SH-SY5Y (cell line): ENCODE measurements at regions not wholly inside any gene's neighbourhood (a gene's known extent, or its start where the extent isn't known, plus 50 kb on each side); places are given as distances from the start of the nearest gene placed in this dataset.

ENCODE experiments used
- GATA2 ChIP-seq: IDR thresholded peaks from 2 replicates; pipeline ENCODE4 v1.6.1; 2011; ENCODE audit warnings: mild to moderate bottlenecking, low read depth, low read length
- GATA3 ChIP-seq: IDR thresholded peaks from 2 replicates; pipeline ENCODE4 v1.6.1; 2011; ENCODE audit warnings: low read depth, mild to moderate bottlenecking, low read length, moderate library complexity

- TF ChIP-seq GATA2: no peak
- TF ChIP-seq GATA3: no peak
Observed at GRCh38 chr14:98612434-98613200, 659.4 kb downstream of the BCL11B start.

DNA sequence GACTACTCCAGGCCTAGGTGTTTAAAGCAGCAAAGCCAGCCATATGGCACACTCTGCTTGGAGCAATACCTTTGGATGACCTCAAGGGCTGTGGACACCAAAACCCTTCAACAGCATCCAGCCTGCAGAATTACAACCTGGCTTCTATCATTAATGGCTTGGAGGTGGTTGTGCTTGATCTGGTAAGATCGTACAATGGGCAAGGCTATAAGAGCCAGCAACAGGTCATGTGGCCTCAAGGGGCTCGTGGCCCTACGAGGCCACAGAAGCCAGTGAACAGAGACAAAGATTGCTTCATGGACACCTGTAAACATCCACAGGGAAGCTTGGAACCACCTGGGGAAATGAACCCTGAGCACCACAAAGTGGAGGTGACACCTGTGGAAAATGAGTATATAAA is 657.3 kb downstream of the BCL11B start:
- no peak for TF ChIP-seq GATA3
- TF ChIP-seq GATA2: no peak

- TF ChIP-seq GATA2 (no peak), GATA3 (no peak)
Observed at GRCh38 chr14:98622208-98623051, 649.6 kb downstream of the BCL11B start.

- TF ChIP-seq GATA2: no peak
- TF ChIP-seq GATA3: no peak
Observed at GRCh38 chr14:98623788-98624415, 648.1 kb downstream of the BCL11B start.

DNA sequence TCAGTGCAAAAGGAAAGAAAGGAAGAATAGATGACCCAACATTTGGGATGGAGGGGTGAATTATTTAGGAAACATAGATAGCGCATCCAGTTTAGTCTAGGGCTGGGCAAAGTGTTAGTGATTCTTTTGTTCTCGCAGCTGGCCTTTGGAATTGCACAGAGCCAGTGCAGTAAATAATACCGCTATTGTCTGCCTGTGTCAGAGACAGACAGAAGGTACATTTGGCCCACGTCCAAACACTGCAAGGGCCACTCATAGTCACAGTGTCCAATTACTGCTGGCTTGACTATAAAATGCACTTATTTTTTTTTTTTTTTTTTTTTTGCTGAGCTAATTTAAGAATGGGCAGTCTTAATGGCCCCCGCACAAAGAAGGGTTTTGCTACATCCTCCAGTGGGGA is 638.6 kb downstream of the BCL11B start:
- TF ChIP-seq GATA3 (no peak), GATA2 (no peak)

- TF ChIP-seq GATA2 (no peak), GATA3 (no peak)
Observed at GRCh38 chr14:98634043-98634820, 637.8 kb downstream of the BCL11B start.

GRCh38 chr14:98638366-98638765 is 633.6 kb downstream of the BCL11B start:
- no peak for TF ChIP-seq GATA3
- no peak for TF ChIP-seq GATA2

- TF ChIP-seq GATA3 (no peak), GATA2 (no peak)
Observed at GRCh38 chr14:98647754-98648153, 624.2 kb downstream of the BCL11B start.

DNA sequence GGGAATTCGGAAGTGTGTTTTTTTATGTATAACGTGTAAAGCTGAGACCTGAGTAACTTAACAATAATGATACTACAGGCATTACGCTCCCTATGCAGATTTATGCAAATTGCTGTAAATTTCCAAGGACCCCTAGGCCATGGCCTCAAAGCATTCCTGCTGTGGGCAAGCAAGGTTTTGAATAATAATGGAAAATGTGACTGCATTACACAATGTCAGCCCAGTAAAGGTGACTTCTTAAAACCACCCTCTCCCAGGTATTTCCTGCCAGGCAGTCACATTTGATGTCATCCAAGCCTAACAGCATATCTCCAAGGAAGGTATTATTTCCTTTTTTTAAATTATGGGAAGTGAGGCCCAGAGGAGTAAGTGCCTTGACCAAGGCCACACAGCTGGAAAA is 621.0 kb downstream of the BCL11B start:
- TF ChIP-seq GATA2 (no peak), GATA3 (no peak)

DNA sequence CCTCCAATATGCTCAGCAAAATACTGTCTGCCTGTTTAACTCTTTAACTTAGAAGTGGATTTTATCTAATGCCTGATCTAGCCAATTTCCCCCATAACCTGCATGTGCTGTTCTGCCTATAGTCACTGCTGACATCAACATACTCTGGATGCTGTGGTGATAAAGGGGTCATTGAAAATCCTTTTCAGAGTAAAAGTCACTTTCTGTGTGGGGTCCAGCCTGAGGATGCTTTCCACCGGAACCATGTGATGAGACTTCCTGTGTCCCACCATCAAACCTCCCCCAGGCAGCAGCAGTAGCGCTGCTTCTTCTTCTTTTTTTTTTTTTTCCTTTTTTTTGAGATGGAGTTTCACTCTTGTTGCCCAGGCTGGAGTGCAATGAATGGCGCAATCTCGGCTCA is 607.0 kb downstream of the BCL11B start:
- no peak for TF ChIP-seq GATA2
- no peak for TF ChIP-seq GATA3

- no peak for TF ChIP-seq GATA2
- TF ChIP-seq GATA3: no peak
Observed at GRCh38 chr14:98666545-98666944, 605.5 kb downstream of the BCL11B start.

- TF ChIP-seq GATA2 (no peak), GATA3 (no peak)
Observed at GRCh38 chr14:98682033-98682432, 590.0 kb downstream of the BCL11B start.

GRCh38 chr14:98682726-98683125 is 589.3 kb downstream of the BCL11B start:
- no peak for TF ChIP-seq GATA3
- TF ChIP-seq GATA2: no peak

- TF ChIP-seq GATA3: no peak
- TF ChIP-seq GATA2: no peak
Observed at GRCh38 chr14:98684468-98684867, 587.5 kb downstream of the BCL11B start.

- TF ChIP-seq GATA2: no peak
- no peak for TF ChIP-seq GATA3
Observed at GRCh38 chr14:98685725-98686124, 586.3 kb downstream of the BCL11B start.
